ENCODE measurements at regions not wholly inside any gene's neighbourhood (a gene's known extent, or its start where the extent isn't known, plus 50 kb on each side); places are given as distances from the start of the nearest gene placed in this dataset.

GRCh38 chr2:184114439-184114838 lies 483.9 kb upstream of the ZNF804A start:
- DNase-seq (ENCODE audit: low read depth, low spot score), result no peak
- no peak for TF ChIP-seq CTCF (IDR thresholded peaks at IDR 0.05; ENCODE audit: low read depth, low read length)
- no peak overlapping the region for H3K4me3 ChIP-seq (ENCODE audit: low read depth, low read length)
- in situ Hi-C loops (cut with HindIII; ENCODE audit: low sequenced_read_pairs), result no loop called here

- H3K4me3 ChIP-seq (ENCODE audit: low read depth, low read length), result no peak overlapping the region
- in situ Hi-C loops (cut with HindIII; ENCODE audit: low sequenced_read_pairs), result no loop called here
- TF ChIP-seq CTCF (IDR thresholded peaks at IDR 0.05; ENCODE audit: low read depth, low read length), result no peak
- DNase-seq (ENCODE audit: low read depth, low spot score), result peak; percentile 17
These were observed 478.1 kb upstream of the ZNF804A start for GRCh38 chr2:184119989-184120800.

- no peak for DNase-seq (ENCODE audit: low read depth, low spot score)
- in situ Hi-C loops (cut with HindIII; ENCODE audit: low sequenced_read_pairs), result no loop called here
- no peak for TF ChIP-seq CTCF (IDR thresholded peaks at IDR 0.05; ENCODE audit: low read depth, low read length)
- H3K4me3 ChIP-seq (ENCODE audit: low read depth, low read length), result no peak overlapping the region
These were observed 472.5 kb upstream of the ZNF804A start for GRCh38 chr2:184125867-184126266.

GRCh38 chr2:184129073-184129472 lies 469.3 kb upstream of the ZNF804A start:
- no peak for DNase-seq (ENCODE audit: low read depth, low spot score)
- in situ Hi-C loops (cut with HindIII; ENCODE audit: low sequenced_read_pairs), result no loop called here
- TF ChIP-seq CTCF (IDR thresholded peaks at IDR 0.05; ENCODE audit: low read depth, low read length), result no peak
- H3K4me3 ChIP-seq (ENCODE audit: low read depth, low read length), result no peak overlapping the region

GRCh38 chr2:184137955-184138354 lies 460.4 kb upstream of the ZNF804A start:
- no peak overlapping the region for H3K4me3 ChIP-seq (ENCODE audit: low read depth, low read length)
- DNase-seq (ENCODE audit: low read depth, low spot score), result no peak
- in situ Hi-C loops (cut with HindIII; ENCODE audit: low sequenced_read_pairs), result no loop called here
- no peak for TF ChIP-seq CTCF (IDR thresholded peaks at IDR 0.05; ENCODE audit: low read depth, low read length)

GRCh38 chr2:184141866-184142265 lies 456.5 kb upstream of the ZNF804A start:
- no peak for TF ChIP-seq CTCF (IDR thresholded peaks at IDR 0.05; ENCODE audit: low read depth, low read length)
- no peak for DNase-seq (ENCODE audit: low read depth, low spot score)
- in situ Hi-C loops (cut with HindIII; ENCODE audit: low sequenced_read_pairs), result no loop called here
- no peak overlapping the region for H3K4me3 ChIP-seq (ENCODE audit: low read depth, low read length)
